Left lung (tissue), 4 donors: ENCODE measurements at regions not wholly inside any gene's neighbourhood (a gene's known extent, or its start where the extent isn't known, plus 50 kb on each side); places are given as distances from the start of the nearest gene placed in this dataset.

ENCODE experiments used
- ATAC-seq: fragments of 200-7000 bp; cut with Tn5 transposase; one replicate; pipeline ENCODE4 v1.9.1; 2020; ENCODE audit warnings: moderate library complexity
- DNase-seq, 4 donors: peaks; one replicate each; pipeline ENCODE4 v3.0.0-alpha.2; 2013 to 2020
- H3K27ac ChIP-seq, 2 donors: fragments of 200-600 bp; sonication (generic) in 1 of 2; one replicate each; pipeline versions ENCODE4 v1.5.0 to v1.8.0; 2020 to 2021
- H3K27me3 ChIP-seq, 2 donors: fragments of 200-600 bp; sonication (generic) in 1 of 2; one replicate each; pipeline versions ENCODE4 v1.5.0 to v1.8.0; 2020 to 2021
- H3K36me3 ChIP-seq, 2 donors: fragments of 200-600 bp; sonication (generic) in 1 of 2; one replicate each; pipeline versions ENCODE4 v1.5.0 to v1.8.0; 2020 to 2021
- H3K4me1 ChIP-seq, 2 donors: fragments of 200-600 bp; one replicate each; pipeline ENCODE4 v1.8.0; 2021
- H3K4me3 ChIP-seq, 2 donors: fragments of 200-600 bp; sonication (generic) in 1 of 2; one replicate each; pipeline versions ENCODE4 v1.5.0 to v1.8.0; 2020 to 2021; ENCODE audit warnings: mild to moderate bottlenecking in 1 of 2
- H3K9me3 ChIP-seq, 2 donors: fragments of 200-600 bp; sonication (generic) in 1 of 2; one replicate each; pipeline versions ENCODE4 v1.5.0 to v1.8.0; 2020 to 2021
- CTCF ChIP-seq, 2 donors: fragments of 200-600 bp; sonication (generic) in 1 of 2; IDR thresholded peaks; one replicate each; pipeline versions ENCODE4 v1.5.0 to v1.8.0; 2021; ENCODE audit warnings: antibody characterized with exemption in 2 of 2
- intact Hi-C, 2 donors: fragments of 100-400 bp; cut with DNase I; formaldehyde crosslinking; loops; one replicate each; pipeline versions ENCODE4 v1.11.2 to v1.14.2; 2022
- donor health status: DM: no; HTN: yes; CAD: no.
- donor health status: DM: no; HTN: no; CAD: no.

- H3K27ac ChIP-seq, result no peak overlapping the region
- DNase-seq (no peak), ATAC-seq (no peak)
- H3K36me3 ChIP-seq, result no peaks in the 10 kb centered on the region
- no peaks in the 10 kb centered on the region for H3K27me3 ChIP-seq
- intact Hi-C loops, result no loop called here
- H3K4me1 ChIP-seq, result no peaks in the 10 kb centered on the region
- H3K9me3 ChIP-seq, result peaks cover 0 to 8% of the 10 kb centered on the region in 2 donors
- no peak for TF ChIP-seq CTCF (IDR thresholded peaks at IDR 0.05)
- no peak overlapping the region for H3K4me3 ChIP-seq
Measured at GRCh38 chr11:25298450-25298849, 801.6 kb downstream of the LUZP2 start.

DNA sequence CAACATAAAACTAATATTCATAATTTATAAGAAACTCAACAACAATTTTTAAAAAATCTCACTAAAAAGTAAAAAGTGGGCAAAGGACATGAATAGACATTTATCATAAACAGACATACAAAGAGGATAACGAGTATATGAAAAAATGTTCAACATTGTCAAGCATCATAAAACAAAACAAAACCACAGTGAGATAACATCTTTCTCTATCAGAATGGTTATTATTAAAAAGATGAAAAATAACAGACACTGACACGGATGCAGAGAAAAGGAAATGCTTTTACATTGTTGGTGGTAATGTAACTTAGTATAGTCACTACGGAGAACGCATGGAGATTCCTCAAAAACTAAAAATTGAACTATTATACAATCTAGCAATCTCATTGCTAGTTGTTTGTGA, 813.0 kb downstream of the LUZP2 start:
- ATAC-seq (no peak), DNase-seq (no peak)
- TF ChIP-seq CTCF (IDR thresholded peaks at IDR 0.05), result no peak
- no peaks in the 10 kb centered on the region for H3K4me1 ChIP-seq
- no peaks in the 10 kb centered on the region for H3K27me3 ChIP-seq
- no peak overlapping the region for H3K4me3 ChIP-seq
- intact Hi-C loops, result no loop called here
- peaks cover 0 to 20% of the 10 kb centered on the region in 2 donors for H3K9me3 ChIP-seq
- H3K27ac ChIP-seq, result no peak overlapping the region
- no peaks in the 10 kb centered on the region for H3K36me3 ChIP-seq

DNA sequence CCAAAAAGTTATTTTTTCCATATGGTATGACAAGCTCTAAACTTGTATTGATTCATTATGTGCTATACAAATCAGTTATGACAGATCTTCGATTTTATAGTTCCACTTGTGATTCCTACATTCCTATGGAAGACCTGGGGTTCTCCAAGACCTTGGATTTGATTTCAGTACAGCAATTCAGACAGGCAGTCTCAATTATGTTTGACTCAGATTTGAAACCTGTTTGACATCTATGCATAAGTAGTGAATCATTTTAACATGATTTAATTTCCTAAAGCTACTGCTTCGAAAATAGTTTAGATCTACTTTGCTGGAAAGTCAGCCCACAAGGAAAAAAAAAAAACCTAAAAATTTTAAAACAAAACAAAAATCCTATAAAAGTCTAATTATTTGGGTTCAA, 820.4 kb downstream of the LUZP2 start:
- Histone ChIP-seq H3K4me3 (no peak overlapping the region), H3K27me3 (no peaks in the 10 kb centered on the region), H3K27ac (no peak overlapping the region), H3K9me3 (peaks cover 0 to 2% of the 10 kb centered on the region in 2 donors), H3K4me1 (no peaks in the 10 kb centered on the region), H3K36me3 (no peaks in the 10 kb centered on the region)
- ATAC-seq (no peak), DNase-seq (no peak)
- intact Hi-C loops, result no loop called here
- TF ChIP-seq CTCF (IDR thresholded peaks at IDR 0.05), result no peak

- DNase-seq (no peak), ATAC-seq (no peak)
- TF ChIP-seq CTCF (IDR thresholded peaks at IDR 0.05), result no peak
- H3K9me3 ChIP-seq, result no peaks in the 10 kb centered on the region
- intact Hi-C loops, result no loop called here
- H3K4me3 ChIP-seq, result no peak overlapping the region
- no peaks in the 10 kb centered on the region for H3K36me3 ChIP-seq
- H3K27ac ChIP-seq, result no peak overlapping the region
- H3K4me1 ChIP-seq, result no peaks in the 10 kb centered on the region
- no peaks in the 10 kb centered on the region for H3K27me3 ChIP-seq
Measured at GRCh38 chr11:25319127-25319526, 822.3 kb downstream of the LUZP2 start.

- Histone ChIP-seq H3K36me3 (no peaks in the 10 kb centered on the region), H3K27me3 (no peaks in the 10 kb centered on the region), H3K4me3 (no peak overlapping the region), H3K27ac (no peak overlapping the region), H3K4me1 (no peaks in the 10 kb centered on the region), H3K9me3 (no peaks in the 10 kb centered on the region)
- intact Hi-C loops, result no loop called here
- no peak for TF ChIP-seq CTCF (IDR thresholded peaks at IDR 0.05)
- no peak for DNase-seq
- no peak for ATAC-seq
Measured at GRCh38 chr11:25327656-25328055, 830.8 kb downstream of the LUZP2 start.
